ENCODE measurements at regions not wholly inside any gene's neighbourhood (a gene's known extent, or its start where the extent isn't known, plus 50 kb on each side); places are given as distances from the start of the nearest gene placed in this dataset.

DNA sequence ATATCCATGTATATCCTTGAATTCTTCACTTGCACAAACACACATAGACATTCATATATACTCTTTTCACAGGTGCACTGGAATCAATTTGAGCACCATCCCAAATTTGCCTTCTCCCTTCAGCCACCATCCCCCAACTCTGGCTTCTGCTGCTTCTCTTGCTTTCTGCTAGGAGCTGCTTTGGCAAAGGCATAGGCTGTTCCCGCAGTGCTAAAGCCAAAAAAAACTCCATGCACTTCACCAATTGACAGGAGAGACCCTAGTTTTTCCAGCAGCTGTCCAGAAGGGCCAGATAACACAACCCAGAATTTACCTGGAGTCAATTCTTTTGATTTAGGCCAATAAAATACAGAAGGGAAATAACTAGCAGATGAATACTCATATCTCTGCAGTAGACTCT lies 251.3 kb downstream of the NR2F1-AS1 start:
- Histone ChIP-seq H3K4me1 (no peaks in the 10 kb centered on the region), H3K36me3 (no peaks in the 10 kb centered on the region), H3K27me3 (no peaks in the 10 kb centered on the region), H3K4me3 (no peak overlapping the region), H3K9me3 (no peaks in the 10 kb centered on the region), H3K27ac (no peak overlapping the region)
- in situ Hi-C loops (cut with MboI; ENCODE audit: low pct_ligation_motif_present in 1 of 4, low pct_unique_long_range_greater_than_20kb in 1 of 4, low sequenced_read_pairs in 3 of 4), result no loop called here
- no peak for DNase-seq
- intact Hi-C loops (cut with DNase I; ENCODE audit: low total_unique reads), result no loop called here
- TF ChIP-seq, protein P1, sequence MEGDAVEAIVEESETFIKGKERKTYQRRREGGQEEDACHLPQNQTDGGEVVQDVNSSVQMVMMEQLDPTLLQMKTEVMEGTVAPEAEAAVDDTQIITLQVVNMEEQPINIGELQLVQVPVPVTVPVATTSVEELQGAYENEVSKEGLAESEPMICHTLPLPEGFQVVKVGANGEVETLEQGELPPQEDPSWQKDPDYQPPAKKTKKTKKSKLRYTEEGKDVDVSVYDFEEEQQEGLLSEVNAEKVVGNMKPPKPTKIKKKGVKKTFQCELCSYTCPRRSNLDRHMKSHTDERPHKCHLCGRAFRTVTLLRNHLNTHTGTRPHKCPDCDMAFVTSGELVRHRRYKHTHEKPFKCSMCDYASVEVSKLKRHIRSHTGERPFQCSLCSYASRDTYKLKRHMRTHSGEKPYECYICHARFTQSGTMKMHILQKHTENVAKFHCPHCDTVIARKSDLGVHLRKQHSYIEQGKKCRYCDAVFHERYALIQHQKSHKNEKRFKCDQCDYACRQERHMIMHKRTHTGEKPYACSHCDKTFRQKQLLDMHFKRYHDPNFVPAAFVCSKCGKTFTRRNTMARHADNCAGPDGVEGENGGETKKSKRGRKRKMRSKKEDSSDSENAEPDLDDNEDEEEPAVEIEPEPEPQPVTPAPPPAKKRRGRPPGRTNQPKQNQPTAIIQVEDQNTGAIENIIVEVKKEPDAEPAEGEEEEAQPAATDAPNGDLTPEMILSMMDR (IDR thresholded peaks at IDR 0.05), result no peak
- TF ChIP-seq POLR2AphosphoS5 (IDR thresholded peaks at IDR 0.05) (no peak), POLR2A (IDR thresholded peaks at IDR 0.05) (no peak), EP300 (IDR thresholded peaks at IDR 0.05; ENCODE audit: low read depth) (no peak)
- 60 to 100% methylated on average over 1 of the region's 1 CpG for WGBS, 2 donors (ENCODE audit: low coverage in 1 of 2)

GRCh38 chr5:93328833-93329232 lies 252.2 kb downstream of the NR2F1-AS1 start:
- no peak for DNase-seq
- Histone ChIP-seq H3K4me1 (no peaks in the 10 kb centered on the region), H3K9me3 (no peaks in the 10 kb centered on the region), H3K4me3 (no peak overlapping the region), H3K36me3 (no peaks in the 10 kb centered on the region), H3K27me3 (no peaks in the 10 kb centered on the region), H3K27ac (no peak overlapping the region)
- TF ChIP-seq, protein P1 (IDR thresholded peaks at IDR 0.05), result no peak
- intact Hi-C loops (cut with DNase I; ENCODE audit: low total_unique reads) (no loop called here), in situ Hi-C loops (cut with MboI; ENCODE audit: low pct_ligation_motif_present in 1 of 4, low pct_unique_long_range_greater_than_20kb in 1 of 4, low sequenced_read_pairs in 3 of 4) (no loop called here)
- WGBS, 2 donors (ENCODE audit: low coverage in 1 of 2), result 50 to 56% methylated on average over 1 of the region's 1 CpG

DNA sequence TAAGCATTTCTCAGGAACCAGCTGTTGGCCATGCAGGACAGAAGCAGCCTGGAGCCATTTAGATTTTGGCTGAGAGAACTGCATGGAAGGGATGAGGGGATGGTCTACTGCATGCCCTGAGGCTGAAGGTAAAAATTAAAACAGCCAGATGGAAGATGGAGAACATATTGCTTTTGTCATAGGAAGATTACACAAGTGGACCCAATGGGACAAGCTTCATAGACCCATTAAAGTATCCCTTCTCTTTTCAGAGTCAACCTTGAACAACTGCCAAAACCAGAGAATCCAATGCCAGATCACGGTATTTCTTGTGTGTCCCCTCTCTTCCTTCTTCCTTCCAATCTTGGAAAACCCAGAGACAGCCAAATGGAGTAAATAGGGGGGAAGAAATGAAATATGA lies 253.4 kb downstream of the NR2F1-AS1 start:
- Histone ChIP-seq H3K27ac (no peak overlapping the region), H3K27me3 (no peaks in the 10 kb centered on the region), H3K4me3 (no peak overlapping the region), H3K9me3 (no peaks in the 10 kb centered on the region), H3K4me1 (no peaks in the 10 kb centered on the region), H3K36me3 (no peaks in the 10 kb centered on the region)
- intact Hi-C loops (cut with DNase I; ENCODE audit: low total_unique reads), result no loop called here
- WGBS, 2 donors (ENCODE audit: low coverage in 1 of 2), result 33 to 50% methylated on average over 1 of the region's 1 CpG
- in situ Hi-C loops (cut with MboI; ENCODE audit: low pct_ligation_motif_present in 1 of 4, low pct_unique_long_range_greater_than_20kb in 1 of 4, low sequenced_read_pairs in 3 of 4), result no loop called here
- TF ChIP-seq POLR2A (IDR thresholded peaks at IDR 0.05), result no peak
- no peak for TF ChIP-seq EP300 (IDR thresholded peaks at IDR 0.05; ENCODE audit: low read depth)
- TF ChIP-seq POLR2AphosphoS5 (IDR thresholded peaks at IDR 0.05), result no peak
- TF ChIP-seq, protein P1 (IDR thresholded peaks at IDR 0.05), result no peak
- no peak for DNase-seq

- no peak for TF ChIP-seq POLR2AphosphoS5 (IDR thresholded peaks at IDR 0.05)
- no peak for TF ChIP-seq POLR2A (IDR thresholded peaks at IDR 0.05)
- TF ChIP-seq, protein P1 (IDR thresholded peaks at IDR 0.05), result no peak
- no peak for TF ChIP-seq EP300 (IDR thresholded peaks at IDR 0.05; ENCODE audit: low read depth)
- in situ Hi-C loops (cut with MboI; ENCODE audit: low pct_ligation_motif_present in 1 of 4, low pct_unique_long_range_greater_than_20kb in 1 of 4, low sequenced_read_pairs in 3 of 4), result no loop called here
- 90 to 96% methylated on average over 9 of the region's 9 CpGs for WGBS, 2 donors (ENCODE audit: low coverage in 1 of 2)
- Histone ChIP-seq H3K9me3 (no peaks in the 10 kb centered on the region), H3K27me3 (no peaks in the 10 kb centered on the region), H3K4me1 (no peaks in the 10 kb centered on the region), H3K4me3 (no peak overlapping the region), H3K27ac (no peak overlapping the region), H3K36me3 (no peaks in the 10 kb centered on the region)
- intact Hi-C loops (cut with DNase I; ENCODE audit: low total_unique reads), result no loop called here
- no peak for DNase-seq
These were observed 255.1 kb downstream of the NR2F1-AS1 start for GRCh38 chr5:93325946-93326345.
